ENCODE measurements at regions not wholly inside any gene's neighbourhood (a gene's known extent, or its start where the extent isn't known, plus 50 kb on each side); places are given as distances from the start of the nearest gene placed in this dataset.

DNA sequence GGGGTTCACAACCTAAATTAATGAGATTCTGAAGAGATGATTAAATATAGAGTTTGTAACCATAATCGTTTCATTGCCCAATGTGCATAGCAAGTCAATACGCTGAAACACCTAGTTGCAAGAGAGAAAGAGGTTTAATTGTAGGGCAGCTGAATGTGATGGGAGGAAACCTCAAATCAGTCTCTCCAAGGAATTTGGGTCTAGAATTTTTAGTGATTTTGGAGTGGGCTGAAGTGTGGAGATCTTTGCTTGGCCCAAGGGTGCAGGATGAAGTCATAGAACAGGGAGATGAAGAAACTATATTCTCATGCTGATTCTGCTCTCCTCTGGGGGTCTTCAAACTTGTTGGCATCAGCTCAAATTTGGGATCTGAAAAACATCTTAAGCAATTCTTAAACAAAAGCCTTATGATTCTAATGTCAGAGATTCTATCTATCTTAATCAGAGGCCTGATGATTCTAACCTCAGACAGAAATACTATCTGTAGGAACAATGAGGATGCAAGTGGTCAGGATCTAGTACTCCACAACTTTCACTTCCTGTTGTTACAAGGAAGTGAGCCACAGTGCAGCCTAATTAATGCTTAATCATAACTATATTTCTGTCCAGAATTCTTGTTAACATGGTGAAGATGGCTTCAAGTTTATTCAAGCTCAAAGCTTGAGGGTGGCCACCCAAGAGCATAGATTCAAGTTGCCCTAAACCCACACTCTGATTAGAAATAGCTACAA lies 80.2 kb upstream of the FUT8 start:
- in situ Hi-C loops (cut with HindIII; ENCODE audit: extremely low pct_ligation_motif_present, low pct_unique_long_range_greater_than_20kb), result no loop called here
- 6% methylated on average over 2 of the region's 2 CpGs for whole genome bisulfite sequencing (ENCODE audit: low lambda C conversion rate)
- Histone ChIP-seq H3K27ac (ENCODE audit: extremely low read length, insufficient read depth, low read length) (no peak overlapping the region), H3K36me3 (replicated peaks in 1 of 2; ENCODE audit: control insufficient read depth in 1 of 2, insufficient read depth in 2 of 2, low read length in 2 of 2) (no peaks in the 10 kb centered on the region), H3K9me3 (ENCODE audit: low read length) (no peaks in the 10 kb centered on the region), H3K4me3 (replicated peaks in 1 of 3; ENCODE audit: insufficient read depth in 1 of 3, low read depth in 2 of 3, low read length in 3 of 3) (no peak overlapping the region), H4K20me1 (ENCODE audit: insufficient read depth, low read length) (no peaks in the 10 kb centered on the region), H2AFZ (ENCODE audit: low read length) (no peak overlapping the region), H3K4me1 (ENCODE audit: insufficient read depth, low read length) (peaks cover 17% of the 10 kb centered on the region), H3K4me2 (ENCODE audit: low read depth, low read length) (no peak overlapping the region), H3K79me2 (ENCODE audit: insufficient read depth, low read length) (no peaks in the 10 kb centered on the region), H3K27me3 (ENCODE audit: control insufficient read depth in 1 of 2, insufficient read depth in 2 of 2, low read length in 2 of 2) (peaks cover 0 to 11% of the 10 kb centered on the region in 2 experiments; a peak in 2 of 5 replicates), H3K9ac (ENCODE audit: insufficient read depth, low read depth, low read length) (no peak overlapping the region)
- intact Hi-C loops (cut with micrococcal nuclease; ENCODE audit: unreplicated experiment), result no loop called here
- BruUV-seq (replicated peaks), result no TSS peak
- FAIRE-seq (no peak), DNase-seq (ENCODE audit: low spot score) (no peak), ATAC-seq (no peak)
- ChIA-PET CTCF (ENCODE audit: low intra/inter-chr PET ratio, low total read pairs) (no interaction called here), POLR2A (no interaction called here)
- TF ChIP-seq ZKSCAN8 (CRISPR knock-in tag; IDR thresholded peaks at IDR 0.05; ENCODE audit: borderline replicate concordance), result no peak
- TF ChIP-seq SRSF9 (IDR thresholded peaks at IDR 0.05; ENCODE audit: borderline replicate concordance, insufficient read depth, low read depth, low read length, poor library complexity, severe bottlenecking), result no peak

DNA sequence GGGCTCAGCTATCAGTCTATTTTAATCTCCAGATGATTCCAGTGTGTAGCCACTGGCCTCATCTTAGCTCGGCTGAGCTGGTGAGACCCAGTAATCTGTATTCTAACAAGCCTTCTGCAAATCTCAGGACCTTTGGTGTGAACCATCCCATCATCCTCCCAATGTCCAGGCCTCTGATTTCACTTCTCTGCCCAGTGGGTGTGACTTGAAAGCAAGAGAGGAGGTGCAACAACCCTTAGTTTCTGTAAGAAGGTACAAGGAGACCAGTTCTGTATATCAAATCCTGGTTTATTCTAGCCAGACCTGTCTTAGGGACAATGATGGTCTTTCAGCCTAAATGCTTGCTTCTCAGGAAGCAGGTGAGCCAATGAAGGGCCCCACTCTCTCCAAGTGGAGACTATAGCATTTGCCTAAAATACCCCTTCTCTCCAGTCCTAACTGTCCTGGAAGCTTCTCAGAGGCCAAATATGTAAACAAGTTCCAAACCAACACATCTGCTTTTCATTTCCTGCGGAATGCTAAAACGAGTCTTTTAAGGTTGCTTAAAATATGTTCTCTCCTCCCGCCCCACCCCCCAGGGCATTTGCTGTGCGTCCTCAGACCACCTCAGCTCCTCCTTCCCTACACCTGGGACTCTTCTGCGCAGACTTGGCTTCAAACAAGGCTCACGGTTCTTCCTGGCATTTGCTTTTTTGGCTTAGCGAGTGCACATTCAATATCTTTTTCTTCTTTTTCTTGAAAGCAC lies 78.4 kb upstream of the FUT8 start:
- Histone ChIP-seq H3K27ac (ENCODE audit: extremely low read length, insufficient read depth, low read length) (no peak overlapping the region), H3K4me3 (replicated peaks in 1 of 3; ENCODE audit: insufficient read depth in 1 of 3, low read depth in 2 of 3, low read length in 3 of 3) (no peak overlapping the region), H3K27me3 (ENCODE audit: control insufficient read depth in 1 of 2, insufficient read depth in 2 of 2, low read length in 2 of 2) (peaks cover 0 to 11% of the 10 kb centered on the region in 2 experiments; a peak in 2 of 5 replicates), H4K20me1 (ENCODE audit: insufficient read depth, low read length) (no peaks in the 10 kb centered on the region), H3K79me2 (ENCODE audit: insufficient read depth, low read length) (no peaks in the 10 kb centered on the region), H3K9me3 (ENCODE audit: low read length) (no peaks in the 10 kb centered on the region), H3K9ac (ENCODE audit: insufficient read depth, low read depth, low read length) (no peak overlapping the region), H3K4me1 (ENCODE audit: insufficient read depth, low read length) (peaks cover 17% of the 10 kb centered on the region), H3K4me2 (ENCODE audit: low read depth, low read length) (no peak overlapping the region), H2AFZ (ENCODE audit: low read length) (no peak overlapping the region), H3K36me3 (replicated peaks in 1 of 2; ENCODE audit: control insufficient read depth in 1 of 2, insufficient read depth in 2 of 2, low read length in 2 of 2) (no peaks in the 10 kb centered on the region)
- WGBS (ENCODE audit: low lambda C conversion rate), result 55% methylated on average over 8 of the region's 8 CpGs
- intact Hi-C loops (cut with micrococcal nuclease; ENCODE audit: unreplicated experiment), result no loop called here
- ChIA-PET POLR2A (interaction anchor here (0.6 kb wide), 1 partner anchor 32 kb away, joined by 3 read pairs; no protein-coding TSS in a partner anchor), CTCF (ENCODE audit: low intra/inter-chr PET ratio, low total read pairs) (no interaction called here)
- ATAC-seq (no peak), DNase-seq (ENCODE audit: low spot score) (no peak), FAIRE-seq (no peak)
- in situ Hi-C loops (cut with HindIII; ENCODE audit: extremely low pct_ligation_motif_present, low pct_unique_long_range_greater_than_20kb), result no loop called here
- no TSS peak for BruUV-seq (replicated peaks)
- TF ChIP-seq, protein P1, sequence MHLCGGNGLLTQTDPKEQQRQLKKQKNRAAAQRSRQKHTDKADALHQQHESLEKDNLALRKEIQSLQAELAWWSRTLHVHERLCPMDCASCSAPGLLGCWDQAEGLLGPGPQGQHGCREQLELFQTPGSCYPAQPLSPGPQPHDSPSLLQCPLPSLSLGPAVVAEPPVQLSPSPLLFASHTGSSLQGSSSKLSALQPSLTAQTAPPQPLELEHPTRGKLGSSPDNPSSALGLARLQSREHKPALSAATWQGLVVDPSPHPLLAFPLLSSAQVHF (CRISPR knock-in tag; IDR thresholded peaks at IDR 0.05), result no peak
- TF ChIP-seq ZNF569 (CRISPR knock-in tag; IDR thresholded peaks at IDR 0.05; ENCODE audit: borderline replicate concordance), result no peak
- no peak for TF ChIP-seq NR2F1 (CRISPR knock-in tag; IDR thresholded peaks at IDR 0.05)
- no peak for TF ChIP-seq TAF1 (CRISPR knock-in tag; IDR thresholded peaks at IDR 0.05)
- no peak for TF ChIP-seq ZNF331 (CRISPR knock-in tag; IDR thresholded peaks at IDR 0.05)
- TF ChIP-seq, protein P2, sequence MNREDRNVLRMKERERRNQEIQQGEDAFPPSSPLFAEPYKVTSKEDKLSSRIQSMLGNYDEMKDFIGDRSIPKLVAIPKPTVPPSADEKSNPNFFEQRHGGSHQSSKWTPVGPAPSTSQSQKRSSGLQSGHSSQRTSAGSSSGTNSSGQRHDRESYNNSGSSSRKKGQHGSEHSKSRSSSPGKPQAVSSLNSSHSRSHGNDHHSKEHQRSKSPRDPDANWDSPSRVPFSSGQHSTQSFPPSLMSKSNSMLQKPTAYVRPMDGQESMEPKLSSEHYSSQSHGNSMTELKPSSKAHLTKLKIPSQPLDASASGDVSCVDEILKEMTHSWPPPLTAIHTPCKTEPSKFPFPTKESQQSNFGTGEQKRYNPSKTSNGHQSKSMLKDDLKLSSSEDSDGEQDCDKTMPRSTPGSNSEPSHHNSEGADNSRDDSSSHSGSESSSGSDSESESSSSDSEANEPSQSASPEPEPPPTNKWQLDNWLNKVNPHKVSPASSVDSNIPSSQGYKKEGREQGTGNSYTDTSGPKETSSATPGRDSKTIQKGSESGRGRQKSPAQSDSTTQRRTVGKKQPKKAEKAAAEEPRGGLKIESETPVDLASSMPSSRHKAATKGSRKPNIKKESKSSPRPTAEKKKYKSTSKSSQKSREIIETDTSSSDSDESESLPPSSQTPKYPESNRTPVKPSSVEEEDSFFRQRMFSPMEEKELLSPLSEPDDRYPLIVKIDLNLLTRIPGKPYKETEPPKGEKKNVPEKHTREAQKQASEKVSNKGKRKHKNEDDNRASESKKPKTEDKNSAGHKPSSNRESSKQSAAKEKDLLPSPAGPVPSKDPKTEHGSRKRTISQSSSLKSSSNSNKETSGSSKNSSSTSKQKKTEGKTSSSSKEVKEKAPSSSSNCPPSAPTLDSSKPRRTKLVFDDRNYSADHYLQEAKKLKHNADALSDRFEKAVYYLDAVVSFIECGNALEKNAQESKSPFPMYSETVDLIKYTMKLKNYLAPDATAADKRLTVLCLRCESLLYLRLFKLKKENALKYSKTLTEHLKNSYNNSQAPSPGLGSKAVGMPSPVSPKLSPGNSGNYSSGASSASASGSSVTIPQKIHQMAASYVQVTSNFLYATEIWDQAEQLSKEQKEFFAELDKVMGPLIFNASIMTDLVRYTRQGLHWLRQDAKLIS (CRISPR knock-in tag; IDR thresholded peaks at IDR 0.05), result no peak
- no peak for TF ChIP-seq ZNF615 (CRISPR knock-in tag; IDR thresholded peaks at IDR 0.05; ENCODE audit: borderline replicate concordance)
- TF ChIP-seq ZNF879 (CRISPR knock-in tag; IDR thresholded peaks at IDR 0.05), result no peak
- no peak for TF ChIP-seq REL (CRISPR knock-in tag; conservative IDR thresholded peaks at IDR 0.05)
- TF ChIP-seq ADNP (CRISPR knock-in tag; IDR thresholded peaks at IDR 0.05), result no peak
- no peak for TF ChIP-seq ZNF367 (CRISPR knock-in tag; IDR thresholded peaks at IDR 0.05; ENCODE audit: borderline replicate concordance)
